Activated naive CD8-positive, alpha-beta T cell treated with anti-CD3 and anti-CD28 coated beads for 36 hours (primary cell): ENCODE measurements at regions not wholly inside any gene's neighbourhood (a gene's known extent, or its start where the extent isn't known, plus 50 kb on each side); places are given as distances from the start of the nearest gene placed in this dataset.

Experiments used
- DNase-seq: peaks from one replicate; pipeline ENCODE4 v3.0.0; 2021
- H3K27ac Mint-ChIP-seq: one replicate; pipeline ENCODE4 v1.8.0; 2022; ENCODE audit warnings: mild to moderate bottlenecking, moderate library complexity, mixed read lengths
- H3K27me3 Mint-ChIP-seq: one replicate; pipeline ENCODE4 v1.8.0; 2022; ENCODE audit warnings: mild to moderate bottlenecking, mixed read lengths
- H3K36me3 Mint-ChIP-seq: one replicate; pipeline ENCODE4 v1.8.0; 2021; ENCODE audit warnings: mild to moderate bottlenecking, mixed read lengths
- H3K4me1 Mint-ChIP-seq: one replicate; pipeline ENCODE4 v1.8.0; 2021; ENCODE audit warnings: mixed read lengths
- H3K4me3 Mint-ChIP-seq: one replicate; pipeline ENCODE4 v1.8.0; 2022; ENCODE audit warnings: mild to moderate bottlenecking, moderate library complexity, mixed read lengths
- H3K9me3 Mint-ChIP-seq: one replicate; pipeline ENCODE4 v1.8.0; 2022; ENCODE audit warnings: mixed read lengths

DNA sequence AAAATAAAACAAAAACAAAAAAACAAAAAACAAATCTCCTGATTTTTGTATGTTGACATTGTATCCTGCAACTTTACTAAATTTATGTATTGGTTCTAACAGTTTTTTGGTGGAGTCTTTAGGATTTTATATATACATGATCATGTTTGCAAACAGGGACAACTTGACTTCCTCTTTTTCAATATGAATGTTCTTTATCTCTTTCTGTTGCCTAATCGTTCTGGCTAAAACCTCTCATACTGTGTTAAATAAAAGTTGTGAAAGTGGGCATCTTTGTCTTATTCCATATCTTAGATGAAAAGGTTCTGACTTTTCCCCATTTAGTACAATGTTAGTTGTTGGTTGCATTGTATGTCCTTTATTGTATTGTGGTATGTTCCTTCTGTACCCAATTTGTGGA, 261.7 kb upstream of the NOX3 start:
- no peaks in the 10 kb centered on the region for H3K9me3 Mint-ChIP-seq
- H3K4me3 Mint-ChIP-seq = no peak overlapping the region
- H3K36me3 Mint-ChIP-seq = no peaks in the 10 kb centered on the region
- peaks cover 2% of the 10 kb centered on the region for H3K4me1 Mint-ChIP-seq
- no peak overlapping the region for H3K27ac Mint-ChIP-seq
- H3K27me3 Mint-ChIP-seq = peaks cover 12% of the 10 kb centered on the region
- no peak for DNase-seq

- H3K4me3 Mint-ChIP-seq = no peak overlapping the region
- peaks cover 4% of the 10 kb centered on the region for H3K27me3 Mint-ChIP-seq
- H3K9me3 Mint-ChIP-seq = no peaks in the 10 kb centered on the region
- no peak for DNase-seq
- no peak overlapping the region for H3K27ac Mint-ChIP-seq
- H3K36me3 Mint-ChIP-seq = no peaks in the 10 kb centered on the region
- no peaks in the 10 kb centered on the region for H3K4me1 Mint-ChIP-seq
Measured at GRCh38 chr6:155710704-155711103, 255.1 kb upstream of the NOX3 start.

- no peak for DNase-seq
- H3K27ac Mint-ChIP-seq = no peak overlapping the region
- no peaks in the 10 kb centered on the region for H3K36me3 Mint-ChIP-seq
- no peaks in the 10 kb centered on the region for H3K9me3 Mint-ChIP-seq
- no peak overlapping the region for H3K4me3 Mint-ChIP-seq
- H3K27me3 Mint-ChIP-seq = peaks cover 7% of the 10 kb centered on the region
- H3K4me1 Mint-ChIP-seq = no peaks in the 10 kb centered on the region
Measured at GRCh38 chr6:155709262-155709661, 253.6 kb upstream of the NOX3 start.

- Mint-ChIP-seq H3K9me3 (no peaks in the 10 kb centered on the region), H3K4me1 (no peaks in the 10 kb centered on the region), H3K4me3 (no peak overlapping the region), H3K36me3 (no peaks in the 10 kb centered on the region), H3K27me3 (peaks cover 17% of the 10 kb centered on the region), H3K27ac (no peak overlapping the region)
- DNase-seq = no peak
Measured at GRCh38 chr6:155708100-155708499, 252.5 kb upstream of the NOX3 start.

DNA sequence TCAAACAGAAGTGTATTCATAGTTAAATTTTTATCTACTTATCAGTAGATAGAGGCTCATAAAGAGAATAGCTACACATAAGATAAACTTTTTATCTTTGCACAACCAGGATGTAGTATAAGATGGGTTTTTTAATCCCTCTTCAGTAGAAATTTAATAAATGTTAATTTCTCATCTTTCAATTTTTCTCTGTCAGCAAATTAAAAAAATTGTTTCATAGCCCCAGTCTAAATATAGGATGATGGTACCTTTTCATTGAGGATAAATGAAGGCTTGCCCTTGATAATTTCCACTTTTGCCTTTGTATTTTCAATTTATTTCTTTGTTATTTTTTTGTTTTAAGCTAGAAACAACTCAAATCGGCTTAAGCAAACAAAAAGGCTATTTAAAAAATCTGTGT, 251.2 kb upstream of the NOX3 start:
- no peak for DNase-seq
- Mint-ChIP-seq H3K4me3 (no peak overlapping the region), H3K9me3 (no peaks in the 10 kb centered on the region), H3K36me3 (no peaks in the 10 kb centered on the region), H3K27ac (no peak overlapping the region), H3K27me3 (peaks cover 17% of the 10 kb centered on the region), H3K4me1 (no peaks in the 10 kb centered on the region)

DNA sequence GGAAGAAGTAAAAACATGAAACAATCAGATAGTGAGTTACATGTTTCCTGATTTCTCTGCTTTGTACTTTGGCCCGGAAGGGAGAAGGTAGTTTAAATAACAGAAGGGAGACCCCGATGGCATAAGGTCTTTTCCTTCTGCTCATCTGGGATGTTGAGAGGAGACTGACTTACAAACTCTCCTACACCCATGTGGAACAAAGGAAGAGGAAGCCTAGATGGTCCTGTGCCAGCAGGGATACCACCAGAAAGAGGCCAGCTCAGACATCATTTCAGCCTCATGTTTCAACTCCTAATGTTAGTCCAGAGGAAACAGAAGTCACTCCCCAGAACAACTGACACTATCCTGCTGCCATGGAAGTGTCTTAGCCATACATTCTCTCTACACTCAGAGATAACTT, 250.7 kb upstream of the NOX3 start:
- no peak for DNase-seq
- Mint-ChIP-seq H3K27me3 (peaks cover 17% of the 10 kb centered on the region), H3K4me3 (no peak overlapping the region), H3K36me3 (no peaks in the 10 kb centered on the region), H3K4me1 (no peaks in the 10 kb centered on the region), H3K27ac (no peak overlapping the region), H3K9me3 (no peaks in the 10 kb centered on the region)

GRCh38 chr6:155701342-155701741, 245.7 kb upstream of the NOX3 start:
- no peaks in the 10 kb centered on the region for H3K4me1 Mint-ChIP-seq
- H3K9me3 Mint-ChIP-seq = no peaks in the 10 kb centered on the region
- DNase-seq = no peak
- peaks cover 13% of the 10 kb centered on the region for H3K27me3 Mint-ChIP-seq
- H3K27ac Mint-ChIP-seq = no peak overlapping the region
- H3K36me3 Mint-ChIP-seq = no peaks in the 10 kb centered on the region
- H3K4me3 Mint-ChIP-seq = no peak overlapping the region

- DNase-seq = no peak
- Mint-ChIP-seq H3K36me3 (no peaks in the 10 kb centered on the region), H3K4me3 (no peak overlapping the region), H3K27me3 (no peaks in the 10 kb centered on the region), H3K9me3 (no peaks in the 10 kb centered on the region), H3K4me1 (no peaks in the 10 kb centered on the region), H3K27ac (no peak overlapping the region)
Measured at GRCh38 chr6:155695495-155695894, 239.9 kb upstream of the NOX3 start.

DNA sequence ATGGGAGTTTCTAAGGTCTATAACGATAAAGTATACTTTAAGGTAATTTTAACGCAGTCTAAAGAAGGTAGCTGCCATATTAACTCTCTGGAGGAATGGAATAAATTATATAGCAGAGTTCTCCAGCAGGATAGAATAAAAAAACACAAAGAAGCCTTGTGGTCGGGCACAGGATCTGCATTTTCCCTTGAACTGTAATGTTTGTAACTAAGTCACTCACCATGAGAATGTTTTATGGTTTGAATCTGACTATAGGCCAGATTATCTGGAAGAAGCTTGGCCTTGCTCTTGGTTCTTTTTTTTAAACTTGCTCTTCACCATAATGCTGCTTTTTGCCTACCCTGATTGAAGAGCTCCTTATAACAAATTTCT, 238.8 kb upstream of the NOX3 start:
- Mint-ChIP-seq H3K9me3 (no peaks in the 10 kb centered on the region), H3K36me3 (no peaks in the 10 kb centered on the region), H3K27me3 (no peaks in the 10 kb centered on the region), H3K27ac (no peak overlapping the region), H3K4me1 (no peaks in the 10 kb centered on the region), H3K4me3 (no peak overlapping the region)
- no peak for DNase-seq

DNA sequence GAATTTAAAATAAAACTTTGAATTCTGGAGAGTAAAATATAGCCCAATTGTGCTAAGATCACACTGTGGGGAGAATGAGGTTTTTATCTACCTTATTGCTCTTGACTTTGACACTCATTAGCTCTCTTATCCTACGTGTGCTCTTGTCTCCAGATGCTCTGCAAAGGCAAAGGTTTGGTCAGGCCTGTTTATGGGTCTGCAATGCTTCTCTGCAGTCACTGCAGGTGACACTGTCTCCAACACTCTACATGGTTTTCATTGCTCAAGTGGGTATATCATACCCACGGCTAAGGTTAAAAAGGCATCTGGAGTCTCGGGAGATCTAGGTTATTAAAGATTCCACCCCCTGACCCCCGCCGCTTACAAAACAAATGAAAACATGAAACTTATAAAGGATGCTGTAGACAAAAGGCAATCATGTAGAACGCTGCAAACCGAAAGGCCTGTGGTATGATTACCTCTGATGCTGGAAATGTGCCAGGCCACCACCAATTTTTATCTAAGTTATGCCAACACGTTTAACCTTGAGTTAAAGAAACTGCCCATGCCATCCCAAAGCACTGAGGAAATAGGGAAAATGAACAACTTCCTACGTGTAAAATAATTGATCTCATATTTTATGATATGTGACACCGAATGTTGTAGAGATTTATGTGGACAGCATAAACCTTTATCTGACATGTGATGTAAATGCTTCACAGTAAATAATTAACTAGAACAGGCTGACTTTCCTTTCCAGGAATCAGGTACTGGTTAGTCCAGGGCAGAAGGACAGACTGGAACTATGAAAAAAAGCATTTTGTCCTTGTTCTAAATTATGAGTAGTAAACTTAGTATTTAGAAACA, 238.2 kb upstream of the NOX3 start:
- no peak for DNase-seq
- Mint-ChIP-seq H3K36me3 (no peaks in the 10 kb centered on the region), H3K27ac (no peak overlapping the region), H3K27me3 (no peaks in the 10 kb centered on the region), H3K4me3 (no peak overlapping the region), H3K9me3 (no peaks in the 10 kb centered on the region), H3K4me1 (no peaks in the 10 kb centered on the region)

- Mint-ChIP-seq H3K9me3 (no peaks in the 10 kb centered on the region), H3K27ac (no peak overlapping the region), H3K4me1 (no peaks in the 10 kb centered on the region), H3K36me3 (no peaks in the 10 kb centered on the region), H3K4me3 (no peak overlapping the region), H3K27me3 (no peaks in the 10 kb centered on the region)
- no peak for DNase-seq
Measured at GRCh38 chr6:155690820-155691219, 235.2 kb upstream of the NOX3 start.

DNA sequence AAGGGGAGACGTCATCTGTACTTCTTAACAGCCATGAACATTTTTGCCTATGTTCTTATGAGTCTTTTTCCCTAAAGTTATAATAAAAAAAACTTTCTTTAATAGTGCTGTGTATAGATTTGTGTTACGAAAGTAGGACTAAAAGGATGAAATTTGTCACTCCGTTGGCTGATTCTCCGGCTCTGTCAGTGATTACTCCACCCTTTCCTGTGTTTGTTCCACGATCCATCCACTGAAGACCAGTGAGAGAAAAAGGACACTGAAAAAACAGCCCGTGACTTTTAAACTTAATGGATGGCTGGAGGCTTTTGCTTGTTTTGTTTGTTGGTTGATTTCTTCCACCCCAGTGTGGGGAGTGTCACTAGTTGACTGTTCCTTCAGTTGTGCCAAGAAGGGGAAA, 232.0 kb upstream of the NOX3 start:
- Mint-ChIP-seq H3K27me3 (no peaks in the 10 kb centered on the region), H3K27ac (no peak overlapping the region), H3K4me1 (no peaks in the 10 kb centered on the region), H3K9me3 (no peaks in the 10 kb centered on the region), H3K4me3 (no peak overlapping the region), H3K36me3 (no peaks in the 10 kb centered on the region)
- DNase-seq = no peak

GRCh38 chr6:155684416-155685196, 229.0 kb upstream of the NOX3 start:
- H3K27ac Mint-ChIP-seq = no peak overlapping the region

GRCh38 chr6:155678361-155678760, 222.7 kb upstream of the NOX3 start:
- DNase-seq = no peak
- H3K36me3 Mint-ChIP-seq = no peaks in the 10 kb centered on the region
- H3K4me3 Mint-ChIP-seq = no peak overlapping the region
- peaks cover 4% of the 10 kb centered on the region for H3K27me3 Mint-ChIP-seq
- H3K4me1 Mint-ChIP-seq = no peaks in the 10 kb centered on the region
- no peaks in the 10 kb centered on the region for H3K9me3 Mint-ChIP-seq
- H3K27ac Mint-ChIP-seq = no peak overlapping the region

More at GRCh38 chr6:155684416-155685196, 229.0 kb upstream of the NOX3 start:
- no peaks in the 10 kb centered on the region for H3K9me3 Mint-ChIP-seq
- H3K27me3 Mint-ChIP-seq = peaks cover 4% of the 10 kb centered on the region
- H3K4me3 Mint-ChIP-seq = no peak overlapping the region
- no peaks in the 10 kb centered on the region for H3K36me3 Mint-ChIP-seq
- DNase-seq = no peak
- no peaks in the 10 kb centered on the region for H3K4me1 Mint-ChIP-seq

- no peaks in the 10 kb centered on the region for H3K9me3 Mint-ChIP-seq
- H3K27ac Mint-ChIP-seq = no peak overlapping the region
- H3K36me3 Mint-ChIP-seq = no peaks in the 10 kb centered on the region
- DNase-seq = no peak
- H3K4me1 Mint-ChIP-seq = no peaks in the 10 kb centered on the region
- no peak overlapping the region for H3K4me3 Mint-ChIP-seq
- H3K27me3 Mint-ChIP-seq = peaks cover 8% of the 10 kb centered on the region
Measured at GRCh38 chr6:155676346-155676745, 220.7 kb upstream of the NOX3 start.

- no peaks in the 10 kb centered on the region for H3K9me3 Mint-ChIP-seq
- H3K27me3 Mint-ChIP-seq = peaks cover 7% of the 10 kb centered on the region
- no peak for DNase-seq
- no peaks in the 10 kb centered on the region for H3K4me1 Mint-ChIP-seq
- H3K4me3 Mint-ChIP-seq = no peak overlapping the region
- no peak overlapping the region for H3K27ac Mint-ChIP-seq
- H3K36me3 Mint-ChIP-seq = no peaks in the 10 kb centered on the region
Measured at GRCh38 chr6:155670655-155671054, 215.0 kb upstream of the NOX3 start.
